OCI-LY7 (cell line): ENCODE measurements at regions not wholly inside any gene's neighbourhood (a gene's known extent, or its start where the extent isn't known, plus 50 kb on each side); places are given as distances from the start of the nearest gene placed in this dataset.

Experiments used
- BruUV-seq: library from RNA; stranded (reverse); fragments of 400-500 nt; replicated peaks from 2 replicates; lab custom pipeline; 2021; lab: Mats Ljungman, UMichigan
- CTCF ChIA-PET: fragments of 300-600 bp; sonication (Branson Sonifier 250); formaldehyde crosslinking; loops from one replicate; lab custom pipeline; 2022; ENCODE audit warnings: antibody characterized with exemption; ENCODE audit not compliant: unreplicated experiment; lab: Charles Lee
- POLR2A ChIA-PET: fragments of 300-600 bp; sonication (Branson Sonifier 250); formaldehyde crosslinking; loops from one replicate; lab custom pipeline; 2022; ENCODE audit warnings: antibody characterized with exemption; lab: Charles Lee
- DNase-seq: peaks from one replicate; pipeline ENCODE4 v3.0.0-alpha.2; 2015; ENCODE audit warnings: low spot score
- H2AFZ ChIP-seq: fragments of 200-600 bp; sonication (generic), shearing (Covaris generic); 2 replicates; pipeline ENCODE4 v1.6.1; 2014; ENCODE audit warnings: mild to moderate bottlenecking, antibody characterized with exemption, low read length, moderate library complexity
- H3K27ac ChIP-seq: fragments of 200-600 bp; sonication (generic); 2 replicates; pipeline ENCODE4 v1.5.1; 2014; ENCODE audit warnings: mixed run types, low read depth, mild to moderate bottlenecking, moderate library complexity, low read length, inconsistent platforms; ENCODE audit not compliant: poor library complexity, severe bottlenecking
- H3K36me3 ChIP-seq: fragments of 200-600 bp; sonication (generic); 2 replicates; pipeline ENCODE4 v1.6.1; 2014; ENCODE audit warnings: mild to moderate bottlenecking, antibody characterized with exemption, low read length, moderate library complexity, mixed read lengths; ENCODE audit not compliant: insufficient read depth
- H3K4me1 ChIP-seq: fragments of 200-600 bp; sonication (generic); 2 replicates; pipeline ENCODE4 v1.5.1; 2014; ENCODE audit warnings: mild to moderate bottlenecking, low read length; ENCODE audit not compliant: insufficient read depth, poor library complexity, severe bottlenecking
- H3K4me2 ChIP-seq: fragments of 200-600 bp; sonication (generic); 2 replicates; pipeline ENCODE4 v1.6.1; 2014; ENCODE audit warnings: mild to moderate bottlenecking, low read length
- H3K4me3 ChIP-seq: fragments of 200-600 bp; sonication (generic); 2 replicates; pipeline ENCODE4 v1.5.1; 2014; ENCODE audit warnings: mild to moderate bottlenecking, low read depth, low read length; ENCODE audit not compliant: poor library complexity, severe bottlenecking
- H3K79me2 ChIP-seq: fragments of 200-600 bp; sonication (generic); 2 replicates; pipeline ENCODE4 v1.6.1; 2016; ENCODE audit warnings: low read depth, mild to moderate bottlenecking, low read length, moderate library complexity, mixed read lengths; ENCODE audit not compliant: insufficient read depth
- H3K9me2 ChIP-seq: fragments of 200-600 bp; sonication (generic); 2 replicates; pipeline ENCODE4 v1.6.1; 2016; ENCODE audit warnings: mild to moderate bottlenecking, low read length, mixed read lengths; ENCODE audit not compliant: insufficient read depth
- H3K9me3 ChIP-seq: fragments of 200-600 bp; sonication (generic); 2 replicates; pipeline ENCODE4 v1.6.1; 2014; ENCODE audit warnings: mild to moderate bottlenecking, mixed run types, low read length, mixed read lengths
- H4K20me1 ChIP-seq: fragments of 200-600 bp; sonication (generic); 2 replicates; pipeline ENCODE4 v1.6.1; 2014; ENCODE audit warnings: mild to moderate bottlenecking, antibody characterized with exemption, low read length, moderate library complexity, mixed read lengths; ENCODE audit not compliant: insufficient read depth
- EZH2phosphoT487 ChIP-seq: fragments of 200-600 bp; sonication (generic); IDR thresholded peaks from 2 replicates; pipeline ENCODE4 v1.6.1; 2018; ENCODE audit warnings: low read depth, borderline replicate concordance, mild to moderate bottlenecking, mixed run types, antibody characterized with exemption, low read length, moderate library complexity, mixed read lengths
- intact Hi-C: fragments of 100-400 bp; cut with micrococcal nuclease; formaldehyde crosslinking; loops from one replicate; pipeline ENCODE4 v1.10.0; 2022; ENCODE audit not compliant: unreplicated experiment
- TF ChIP-seq, protein P1 (sequence below): fragments of 200-600 bp; sonication (generic); conservative IDR thresholded peaks from 2 replicates; pipeline ENCODE4 v1.5.1; 2014; ENCODE audit warnings: mild to moderate bottlenecking, antibody characterized with exemption, low read length, moderate library complexity, mixed read lengths

DNA sequence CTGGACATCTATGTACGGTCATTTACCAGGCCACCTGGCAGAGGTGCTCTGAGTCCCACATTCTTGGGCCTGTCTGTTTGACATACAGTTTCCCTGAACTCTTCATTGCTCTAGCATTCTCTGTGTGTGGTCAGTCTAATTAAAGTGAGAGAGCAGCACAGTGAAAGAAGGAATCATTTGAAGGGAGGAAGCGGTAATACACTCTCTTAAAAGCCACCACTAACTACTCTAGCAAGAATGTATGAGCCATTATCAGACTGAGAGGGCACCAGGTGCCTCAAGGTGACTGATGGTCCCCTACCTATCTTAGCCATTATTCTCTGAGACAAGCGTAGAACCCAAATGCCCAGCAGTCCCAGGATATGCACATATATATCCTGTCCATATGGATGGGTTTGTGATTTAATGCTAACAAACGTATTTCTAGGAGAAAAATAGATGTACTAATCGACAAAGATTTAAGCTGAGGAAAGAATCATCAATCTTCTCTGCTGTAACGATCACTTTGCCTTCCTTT is 527.2 kb downstream of the PRELID2 start:
- Histone ChIP-seq H3K9me2 (no peaks in the 10 kb centered on the region), H3K4me1 (no peaks in the 10 kb centered on the region), H2AFZ (no peak overlapping the region), H4K20me1 (no peaks in the 10 kb centered on the region), H3K79me2 (no peaks in the 10 kb centered on the region), H3K4me2 (no peak overlapping the region), H3K27ac (no peak overlapping the region), H3K36me3 (no peaks in the 10 kb centered on the region), H3K9me3 (no peaks in the 10 kb centered on the region), H3K4me3 (no peak overlapping the region)
- no peak for DNase-seq
- TF ChIP-seq, protein P1, sequence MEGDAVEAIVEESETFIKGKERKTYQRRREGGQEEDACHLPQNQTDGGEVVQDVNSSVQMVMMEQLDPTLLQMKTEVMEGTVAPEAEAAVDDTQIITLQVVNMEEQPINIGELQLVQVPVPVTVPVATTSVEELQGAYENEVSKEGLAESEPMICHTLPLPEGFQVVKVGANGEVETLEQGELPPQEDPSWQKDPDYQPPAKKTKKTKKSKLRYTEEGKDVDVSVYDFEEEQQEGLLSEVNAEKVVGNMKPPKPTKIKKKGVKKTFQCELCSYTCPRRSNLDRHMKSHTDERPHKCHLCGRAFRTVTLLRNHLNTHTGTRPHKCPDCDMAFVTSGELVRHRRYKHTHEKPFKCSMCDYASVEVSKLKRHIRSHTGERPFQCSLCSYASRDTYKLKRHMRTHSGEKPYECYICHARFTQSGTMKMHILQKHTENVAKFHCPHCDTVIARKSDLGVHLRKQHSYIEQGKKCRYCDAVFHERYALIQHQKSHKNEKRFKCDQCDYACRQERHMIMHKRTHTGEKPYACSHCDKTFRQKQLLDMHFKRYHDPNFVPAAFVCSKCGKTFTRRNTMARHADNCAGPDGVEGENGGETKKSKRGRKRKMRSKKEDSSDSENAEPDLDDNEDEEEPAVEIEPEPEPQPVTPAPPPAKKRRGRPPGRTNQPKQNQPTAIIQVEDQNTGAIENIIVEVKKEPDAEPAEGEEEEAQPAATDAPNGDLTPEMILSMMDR = no peak
- no peak for TF ChIP-seq EZH2phosphoT487
- POLR2A ChIA-PET = no interaction called here
- CTCF ChIA-PET = no interaction called here
- intact Hi-C loops = no loop called here
- no TSS peak for BruUV-seq

DNA sequence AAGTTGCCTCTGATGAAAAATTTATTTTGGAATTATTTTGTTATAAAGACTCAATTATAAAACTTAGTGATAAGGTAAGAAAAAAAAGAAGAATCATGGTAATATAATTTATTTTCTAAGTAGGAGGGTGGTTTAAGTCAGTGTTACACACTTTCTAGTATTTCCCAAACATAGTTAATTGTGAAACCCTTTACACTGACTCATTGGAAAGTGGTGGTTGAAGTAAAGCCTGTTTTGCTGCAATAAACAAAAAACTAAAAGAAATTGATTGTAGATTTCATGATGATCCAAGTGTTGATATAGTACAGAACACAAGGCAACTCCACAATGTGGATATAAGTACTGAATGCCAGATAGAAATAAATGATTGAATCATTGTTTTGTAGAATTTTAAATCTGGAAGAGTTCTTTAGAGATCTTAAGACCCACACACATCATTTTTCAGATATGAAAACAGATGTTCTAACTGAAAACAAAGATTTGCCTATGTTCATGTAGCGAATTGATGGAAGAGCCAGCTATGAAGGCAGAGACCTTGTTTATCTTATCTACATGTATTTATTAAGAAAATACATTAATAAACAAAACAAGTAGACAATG is 539.8 kb downstream of the PRELID2 start:
- Histone ChIP-seq H3K4me1 (no peaks in the 10 kb centered on the region), H3K4me2 (no peak overlapping the region), H3K9me2 (no peaks in the 10 kb centered on the region), H2AFZ (no peak overlapping the region), H4K20me1 (no peaks in the 10 kb centered on the region), H3K4me3 (no peak overlapping the region), H3K27ac (no peak overlapping the region), H3K9me3 (no peaks in the 10 kb centered on the region), H3K79me2 (no peaks in the 10 kb centered on the region), H3K36me3 (no peaks in the 10 kb centered on the region)
- ChIA-PET POLR2A (no interaction called here), CTCF (no interaction called here)
- no TSS peak for BruUV-seq
- no peak for DNase-seq
- intact Hi-C loops = no loop called here
- TF ChIP-seq, protein P1 = no peak
- no peak for TF ChIP-seq EZH2phosphoT487

DNA sequence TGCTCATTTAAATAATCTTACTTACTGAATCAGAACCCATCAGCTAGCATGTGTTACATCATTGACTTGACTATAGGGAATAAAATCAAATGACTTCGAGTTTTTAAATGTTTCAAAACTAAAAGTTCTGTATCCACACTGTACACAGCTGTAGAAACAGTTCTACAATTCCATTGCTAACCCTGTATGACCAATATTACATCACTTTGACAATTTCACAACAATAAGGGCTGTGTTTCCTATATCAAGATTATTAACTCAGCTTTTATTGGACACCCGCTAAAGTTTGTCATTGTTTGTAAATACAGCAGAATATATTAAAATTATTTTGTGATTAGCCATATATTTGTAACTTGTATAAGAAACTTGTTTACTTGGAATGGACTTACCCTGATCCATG is 540.8 kb downstream of the PRELID2 start:
- no TSS peak for BruUV-seq
- intact Hi-C loops = no loop called here
- no peak overlapping the region for H2AFZ ChIP-seq
- no peak for DNase-seq
- H4K20me1 ChIP-seq = no peaks in the 10 kb centered on the region
- H3K4me3 ChIP-seq = no peak overlapping the region
- no peak overlapping the region for H3K4me2 ChIP-seq
- H3K4me1 ChIP-seq = no peaks in the 10 kb centered on the region
- H3K27ac ChIP-seq = no peak overlapping the region
- CTCF ChIA-PET = no interaction called here
- no peaks in the 10 kb centered on the region for H3K36me3 ChIP-seq
- H3K9me2 ChIP-seq = no peaks in the 10 kb centered on the region
- no peaks in the 10 kb centered on the region for H3K9me3 ChIP-seq
- POLR2A ChIA-PET = interaction anchor here (0.6 kb wide), 2 partner anchors 17 to 21 kb away, joined by 3 read pairs; no protein-coding TSS in a partner anchor
- H3K79me2 ChIP-seq = no peaks in the 10 kb centered on the region
- TF ChIP-seq, protein P1 = no peak
- TF ChIP-seq EZH2phosphoT487 = no peak
